ENCODE measurements at regions not wholly inside any gene's neighbourhood (a gene's known extent, or its start where the extent isn't known, plus 50 kb on each side); places are given as distances from the start of the nearest gene placed in this dataset.

- TF ChIP-seq EP300 (IDR thresholded peaks at IDR 0.05) (no peak), CTCF (IDR thresholded peaks at IDR 0.05) (no peak), POLR2A (IDR thresholded peaks at IDR 0.05; ENCODE audit: low read length) (no peak), REST (IDR thresholded peaks at IDR 0.05) (no peak), TFCP2L1 (CRISPR knock-in tag; IDR thresholded peaks at IDR 0.05) (no peak), HOXB13 (CRISPR knock-in tag; IDR thresholded peaks at IDR 0.05; ENCODE audit: low read depth) (no peak), JUNB (IDR thresholded peaks at IDR 0.05) (no peak)
Observed at GRCh38 chr12:113551563-113551962, 79.9 kb upstream of the LHX5 start.
